GM23338 (cell line): ENCODE measurements at regions not wholly inside any gene's neighbourhood (a gene's known extent, or its start where the extent isn't known, plus 50 kb on each side); places are given as distances from the start of the nearest gene placed in this dataset.

Source experiments
- CREB1 ChIP-seq: fragments of 250-450 bp; sonication (Bioruptor Pico); IDR thresholded peaks from 2 replicates; pipeline ENCODE4 v1.5.0; 2020; ENCODE audit warnings: low read depth, mild to moderate bottlenecking, moderate library complexity
- CTCF ChIP-seq, 2 experiments: fragments of 200-600 bp in 1 of 2; sonication (generic) in 1 of 2; conservative IDR thresholded peaks; 2 replicates each; pipeline versions ENCODE4 v1.5.1 to v1.6.1; 2016 to 2017; ENCODE audit warnings: antibody characterized with exemption in 2 of 2, low read depth in 2 of 2, mild to moderate bottlenecking in 2 of 2, moderate library complexity in 1 of 2
- ETS1 ChIP-seq: IDR thresholded peaks from 2 replicates; pipeline ENCODE4 v1.6.1; 2016; ENCODE audit warnings: antibody characterized with exemption
- EZH2 ChIP-seq: fragments of 200-600 bp; sonication (generic); IDR thresholded peaks from one replicate; pipeline ENCODE4 v1.8.0; 2017; ENCODE audit warnings: antibody characterized with exemption, mild to moderate bottlenecking, low read depth; ENCODE audit not compliant: unreplicated experiment
- EZH2phosphoT487 ChIP-seq: fragments of 200-600 bp; sonication (generic); IDR thresholded peaks from one replicate; pipeline ENCODE4 v1.8.1; 2018; ENCODE audit warnings: antibody characterized with exemption; ENCODE audit not compliant: unreplicated experiment
- JUNB ChIP-seq: IDR thresholded peaks from one replicate; pipeline ENCODE4 v1.6.1; 2016; ENCODE audit warnings: antibody characterized with exemption; ENCODE audit not compliant: unreplicated experiment
- NANOG ChIP-seq: IDR thresholded peaks from 2 replicates; pipeline ENCODE4 v1.6.1; 2016; ENCODE audit warnings: antibody characterized with exemption, borderline replicate concordance
- POLR2AphosphoS5 ChIP-seq: IDR thresholded peaks from 2 replicates; pipeline ENCODE4 v1.6.1; 2016; ENCODE audit warnings: antibody characterized with exemption, low read depth
- REST ChIP-seq: IDR thresholded peaks from one replicate; pipeline ENCODE4 v1.6.1; 2018; ENCODE audit warnings: antibody characterized with exemption; ENCODE audit not compliant: unreplicated experiment
- STAT1 ChIP-seq: IDR thresholded peaks from one replicate; pipeline ENCODE4 v1.6.1; 2016; ENCODE audit warnings: antibody characterized with exemption; ENCODE audit not compliant: unreplicated experiment
- ZNF114 ChIP-seq: fragments of 250-450 bp; sonication (Bioruptor Pico); IDR thresholded peaks from 2 replicates; pipeline ENCODE4 v1.5.0; 2020; ENCODE audit warnings: mild to moderate bottlenecking, moderate library complexity
- ZNF331 ChIP-seq: fragments of 250-450 bp; sonication (Bioruptor Pico); IDR thresholded peaks from 2 replicates; pipeline ENCODE4 v1.5.0; 2020; ENCODE audit warnings: low read depth, mild to moderate bottlenecking, moderate library complexity
- ZNF462 ChIP-seq: fragments of 250-450 bp; sonication (Bioruptor Pico); IDR thresholded peaks from 2 replicates; pipeline ENCODE4 v1.5.0; 2020; ENCODE audit warnings: mild to moderate bottlenecking, moderate library complexity

- TF ChIP-seq REST (no peak), CTCF (conservative IDR thresholded peaks at IDR 0.05; ENCODE audit: low read depth in 2 of 2) (no peak), EZH2 (no peak), POLR2AphosphoS5 (no peak), CREB1 (CRISPR knock-in tag) (no peak), ETS1 (no peak), EZH2phosphoT487 (no peak), NANOG (no peak), ZNF331 (CRISPR knock-in tag) (no peak), ZNF462 (CRISPR knock-in tag) (no peak), ZNF114 (no peak), JUNB (no peak), STAT1 (no peak)
These were observed 240.3 kb downstream of the TLE4 start for GRCh38 chr9:79812099-79812498.
